NOMO-1 treated with DMSO at 0.1 percent for 48 hours (cell line): ENCODE measurements at regions not wholly inside any gene's neighbourhood (a gene's known extent, or its start where the extent isn't known, plus 50 kb on each side); places are given as distances from the start of the nearest gene placed in this dataset.
"Not testable (repeated sequence)": the region's sequence is repeated elsewhere in the genome, so short reads cannot be mapped to it uniquely, and the experiment has no call there.

Experiments used
- DNase-seq: peaks from one replicate; lab custom pipeline; 2025; ENCODE audit not compliant: unreplicated experiment; lab: John Stamatoyannopoulos, UW

GRCh38 chr3:158882445-158882844 is 80.6 kb downstream of the MFSD1 start:
- no peak for DNase-seq

- no peak for DNase-seq
Measured at GRCh38 chr3:158896729-158897128, 94.9 kb downstream of the MFSD1 start.

GRCh38 chr3:158906749-158907148 is 104.9 kb downstream of the MFSD1 start:
- DNase-seq = no peak

GRCh38 chr3:158908187-158908734 is 106.4 kb downstream of the MFSD1 start:
- DNase-seq = no peak

- no peak for DNase-seq
Measured at GRCh38 chr3:158909870-158910269, 108.0 kb downstream of the MFSD1 start.

- DNase-seq = no peak
Measured at GRCh38 chr3:158911586-158911985, 109.7 kb downstream of the MFSD1 start.

- DNase-seq = no peak
Measured at GRCh38 chr3:158912188-158912587, 110.3 kb downstream of the MFSD1 start.

GRCh38 chr3:158912621-158913020 is 110.8 kb downstream of the MFSD1 start:
- no peak for DNase-seq

- DNase-seq = no peak
Measured at GRCh38 chr3:158916111-158916510, 114.3 kb downstream of the MFSD1 start.

GRCh38 chr3:158918008-158918407 is 116.2 kb downstream of the MFSD1 start:
- DNase-seq = peak; percentile 33

- no peak for DNase-seq
Measured at GRCh38 chr3:158918451-158918850, 116.6 kb downstream of the MFSD1 start.

GRCh38 chr3:158920371-158920770 is 118.5 kb downstream of the MFSD1 start:
- DNase-seq = no peak

GRCh38 chr3:158925021-158925420 is 123.2 kb downstream of the MFSD1 start:
- no peak for DNase-seq

GRCh38 chr3:158925828-158926494 is 124.1 kb downstream of the MFSD1 start:
- no peak for DNase-seq

- DNase-seq = no peak
Measured at GRCh38 chr3:158935846-158936245, 134.0 kb downstream of the MFSD1 start.

- DNase-seq = no peak
Measured at GRCh38 chr3:158936530-158937113, 134.8 kb downstream of the MFSD1 start.

GRCh38 chr3:158950178-158950901 is 148.5 kb downstream of the MFSD1 start:
- DNase-seq = peak; percentile 15

- no peak for DNase-seq
Measured at GRCh38 chr3:158953131-158953530, 151.3 kb downstream of the MFSD1 start.

- no peak for DNase-seq
Measured at GRCh38 chr3:158954420-158954819, 152.6 kb downstream of the MFSD1 start.

GRCh38 chr3:158957777-158958176 is 155.9 kb downstream of the MFSD1 start:
- DNase-seq = not testable (repeated sequence)

GRCh38 chr3:158958873-158959272 is 157.0 kb downstream of the MFSD1 start:
- no peak for DNase-seq

- DNase-seq = no peak
Measured at GRCh38 chr3:158961471-158961870, 159.6 kb downstream of the MFSD1 start.
